NCI-H774 (cell line): ENCODE measurements at regions not wholly inside any gene's neighbourhood (a gene's known extent, or its start where the extent isn't known, plus 50 kb on each side); places are given as distances from the start of the nearest gene placed in this dataset.

Experiments used
- DNase-seq: peaks from one replicate; lab custom pipeline; 2025; lab: John Stamatoyannopoulos, UW

GRCh38 chr18:73232933-73233332, 365.1 kb upstream of the NETO1 start:
- DNase-seq = no peak

GRCh38 chr18:73220663-73221062, 352.9 kb upstream of the NETO1 start:
- no peak for DNase-seq

- no peak for DNase-seq
Observed at GRCh38 chr18:73218293-73218692, 350.5 kb upstream of the NETO1 start.

GRCh38 chr18:73214970-73215369, 347.2 kb upstream of the NETO1 start:
- DNase-seq = no peak

- DNase-seq = no peak
Observed at GRCh38 chr18:73212442-73212841, 344.7 kb upstream of the NETO1 start.

- DNase-seq = no peak
Observed at GRCh38 chr18:73201940-73202339, 334.2 kb upstream of the NETO1 start.

- no peak for DNase-seq
Observed at GRCh38 chr18:73199151-73199550, 331.4 kb upstream of the NETO1 start.

- no peak for DNase-seq
Observed at GRCh38 chr18:73189718-73190117, 321.9 kb upstream of the NETO1 start.

- no peak for DNase-seq
Observed at GRCh38 chr18:73168236-73168635, 300.4 kb upstream of the NETO1 start.

- DNase-seq = no peak
Observed at GRCh38 chr18:73164430-73164829, 296.6 kb upstream of the NETO1 start.

GRCh38 chr18:73163236-73163635, 295.4 kb upstream of the NETO1 start:
- no peak for DNase-seq

- DNase-seq = no peak
Observed at GRCh38 chr18:73156117-73156516, 288.3 kb upstream of the NETO1 start.

- DNase-seq = no peak
Observed at GRCh38 chr18:73153271-73153670, 285.5 kb upstream of the NETO1 start.

GRCh38 chr18:73151086-73151485, 283.3 kb upstream of the NETO1 start:
- DNase-seq = no peak

GRCh38 chr18:73150199-73150598, 282.4 kb upstream of the NETO1 start:
- DNase-seq = no peak

- no peak for DNase-seq
Observed at GRCh38 chr18:73147590-73147989, 279.8 kb upstream of the NETO1 start.

- DNase-seq = no peak
Observed at GRCh38 chr18:73144030-73144429, 276.2 kb upstream of the NETO1 start.

- no peak for DNase-seq
Observed at GRCh38 chr18:73136134-73136533, 268.3 kb upstream of the NETO1 start.

GRCh38 chr18:73124175-73124574, 256.4 kb upstream of the NETO1 start:
- no peak for DNase-seq

- no peak for DNase-seq
Observed at GRCh38 chr18:73121207-73121606, 253.4 kb upstream of the NETO1 start.

- no peak for DNase-seq
Observed at GRCh38 chr18:73120626-73121025, 252.8 kb upstream of the NETO1 start.

GRCh38 chr18:73119574-73119973, 251.8 kb upstream of the NETO1 start:
- no peak for DNase-seq

- no peak for DNase-seq
Observed at GRCh38 chr18:73118121-73118816, 250.5 kb upstream of the NETO1 start.

GRCh38 chr18:73110307-73110706, 242.5 kb upstream of the NETO1 start:
- no peak for DNase-seq
